GM21423 (cell line): ENCODE measurements at regions not wholly inside any gene's neighbourhood (a gene's known extent, or its start where the extent isn't known, plus 50 kb on each side); places are given as distances from the start of the nearest gene placed in this dataset.
A peak's percentile ranks its signal among the peaks of the same experiment; 100 is the strongest.
"Not testable (repeated sequence)": the region's sequence is repeated elsewhere in the genome, so short reads cannot be mapped to it uniquely, and the experiment has no call there.

Source experiments
- ATAC-seq: cut with Tn5 transposase; IDR thresholded peaks from one replicate; pipeline ENCODE4 v1.9.1; 2021; ENCODE audit warnings: mild to moderate bottlenecking, moderate library complexity; ENCODE audit not compliant: unreplicated experiment

DNA sequence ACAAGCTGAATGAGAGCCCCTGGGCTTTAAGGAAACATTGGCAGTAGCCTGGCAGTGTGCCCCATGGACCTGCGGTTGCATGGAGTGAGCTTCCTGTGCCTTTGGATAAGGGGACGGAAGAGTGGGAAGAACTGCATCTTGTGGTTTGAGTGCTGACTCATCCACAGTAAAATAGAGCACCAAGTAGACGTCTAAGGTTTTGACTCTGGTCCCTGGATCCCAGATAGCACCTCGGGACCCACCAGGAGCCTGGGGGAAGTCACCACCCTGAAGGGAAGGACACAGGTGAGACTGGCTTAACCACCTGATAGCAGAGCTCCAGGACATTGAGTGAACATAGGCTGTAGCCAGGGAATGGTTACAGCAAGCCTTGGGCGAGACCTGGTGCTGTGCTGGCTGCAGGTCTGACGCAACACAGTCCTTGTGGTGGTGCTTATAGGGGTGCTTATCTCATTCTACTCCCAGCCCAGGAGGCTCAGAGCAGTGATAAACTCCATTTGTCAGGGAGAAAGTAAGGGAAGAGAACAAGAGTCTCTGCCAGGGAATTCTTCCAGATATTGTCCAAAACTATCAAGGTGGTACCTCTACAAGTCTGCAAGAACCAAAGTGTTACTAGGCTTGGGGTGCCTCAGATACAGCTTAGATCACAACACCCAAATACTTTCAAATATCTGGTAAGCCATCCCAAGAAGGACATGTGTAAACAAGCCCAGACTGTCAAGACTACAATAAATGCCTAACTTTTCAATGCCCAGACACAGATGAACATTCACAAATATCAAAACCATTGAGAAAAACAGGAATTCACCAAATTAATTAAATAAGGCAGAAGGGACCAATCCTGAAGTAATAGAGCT is 123.6 kb upstream of the TET2 start:
- no peak for ATAC-seq

- no peak for ATAC-seq
Observed at GRCh38 chr4:105023668-105024055, 123.0 kb upstream of the TET2 start.

DNA sequence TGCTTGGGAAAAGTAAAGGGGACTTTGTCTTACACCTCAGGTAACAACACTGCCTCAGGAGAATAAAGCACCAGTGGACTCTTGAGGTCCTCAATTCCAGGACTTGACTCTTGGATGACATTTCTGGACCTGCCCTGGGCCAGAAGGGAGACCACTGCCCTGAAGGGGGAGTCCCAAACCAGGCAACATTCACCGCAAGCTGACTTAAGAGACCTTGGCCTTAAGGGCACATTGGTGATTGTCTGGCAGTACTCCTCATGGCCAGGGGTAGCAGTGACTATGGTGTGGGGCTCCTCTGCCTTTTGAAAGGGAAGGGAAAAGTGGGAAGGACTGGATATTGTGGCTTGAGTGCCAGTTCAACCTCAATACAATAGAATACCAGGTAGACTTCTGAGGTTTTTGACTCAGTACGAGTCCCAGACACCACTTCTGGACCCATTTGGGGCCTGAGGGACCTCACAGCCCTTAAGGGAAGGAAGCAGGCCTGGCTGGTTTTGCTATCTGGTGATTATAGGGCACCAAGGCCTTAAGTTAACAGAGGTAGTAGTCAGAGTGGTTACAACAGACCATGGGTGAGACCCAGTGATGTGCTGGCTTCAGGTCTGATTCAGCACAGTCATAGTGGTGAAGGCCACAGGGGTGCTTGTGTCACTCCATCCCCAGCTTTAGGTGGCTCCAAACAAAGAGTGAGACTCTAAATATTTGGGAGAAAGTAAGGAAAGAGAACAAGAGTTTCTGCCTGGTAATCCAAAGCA is 121.2 kb upstream of the TET2 start:
- no peak for ATAC-seq

- ATAC-seq, result no peak
Observed at GRCh38 chr4:105036991-105037390, 109.7 kb upstream of the TET2 start.

DNA sequence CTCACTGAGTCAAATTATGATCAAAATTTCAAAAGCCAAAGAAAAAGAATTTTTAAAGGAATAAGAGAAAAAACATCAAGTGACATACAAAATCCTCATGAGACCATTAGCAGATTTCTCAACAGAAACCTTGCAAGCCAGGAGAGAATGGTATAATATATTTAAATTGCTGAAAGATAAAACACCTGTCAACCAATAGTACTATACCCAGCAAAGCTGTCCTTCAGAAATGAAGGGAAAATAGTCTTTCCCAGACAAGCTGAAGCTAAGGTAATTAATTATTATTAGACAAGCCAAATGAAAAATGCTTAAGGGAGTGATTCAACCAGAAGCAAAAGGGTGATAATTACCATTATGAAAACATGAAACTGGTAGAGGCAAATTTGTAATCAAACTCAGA is 104.2 kb upstream of the TET2 start:
- ATAC-seq, result no peak

- no peak for ATAC-seq
Observed at GRCh38 chr4:105050896-105051295, 95.8 kb upstream of the TET2 start.

- peak; percentile 12 for ATAC-seq
Observed at GRCh38 chr4:105057370-105058105, 89.1 kb upstream of the TET2 start.

GRCh38 chr4:105058177-105058812 is 88.4 kb upstream of the TET2 start:
- ATAC-seq, result no peak

DNA sequence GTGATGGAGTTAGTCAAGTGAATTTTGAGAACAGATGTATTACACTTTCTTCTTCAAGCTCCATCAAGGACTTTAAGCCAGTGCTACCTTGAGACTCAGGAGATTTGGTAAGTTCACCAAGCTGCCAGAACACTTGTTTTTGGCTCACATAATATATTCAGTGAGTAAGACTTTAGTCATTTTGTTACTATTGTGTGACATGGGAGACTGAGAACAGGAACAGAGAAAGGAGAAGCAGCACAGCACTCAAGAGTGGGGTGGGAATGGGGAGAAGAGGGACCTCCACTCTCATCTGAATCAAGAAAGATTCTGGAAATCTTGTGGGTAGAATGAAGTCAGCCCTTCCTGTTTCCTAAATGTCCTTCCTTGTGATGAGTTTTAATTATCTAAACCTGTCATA is 87.3 kb upstream of the TET2 start:
- no peak for ATAC-seq

GRCh38 chr4:105060628-105061027 is 86.0 kb upstream of the TET2 start:
- ATAC-seq, result peak; percentile 91

GRCh38 chr4:105061136-105061696 is 85.5 kb upstream of the TET2 start:
- ATAC-seq, result peak; percentile 31

DNA sequence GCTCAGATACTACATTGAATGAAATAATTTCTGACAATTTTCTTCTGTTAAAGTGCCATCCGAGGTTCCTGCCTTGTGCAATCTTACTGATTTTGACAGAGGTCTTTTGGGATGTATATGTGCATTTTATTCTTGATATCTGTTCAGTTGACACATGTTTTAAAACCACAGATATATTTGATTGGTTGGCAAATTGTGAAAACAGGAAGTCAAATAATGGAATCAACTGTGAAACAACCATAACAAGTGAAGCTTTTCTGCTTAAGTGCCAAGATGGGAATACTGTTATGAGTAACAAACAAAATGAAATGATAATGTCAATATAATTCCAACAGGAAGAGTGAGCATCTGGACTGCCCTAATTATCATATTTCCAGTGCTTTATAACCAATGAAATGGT is 84.9 kb upstream of the TET2 start:
- no peak for ATAC-seq

GRCh38 chr4:105066401-105066800 is 80.3 kb upstream of the TET2 start:
- ATAC-seq, result no peak

DNA sequence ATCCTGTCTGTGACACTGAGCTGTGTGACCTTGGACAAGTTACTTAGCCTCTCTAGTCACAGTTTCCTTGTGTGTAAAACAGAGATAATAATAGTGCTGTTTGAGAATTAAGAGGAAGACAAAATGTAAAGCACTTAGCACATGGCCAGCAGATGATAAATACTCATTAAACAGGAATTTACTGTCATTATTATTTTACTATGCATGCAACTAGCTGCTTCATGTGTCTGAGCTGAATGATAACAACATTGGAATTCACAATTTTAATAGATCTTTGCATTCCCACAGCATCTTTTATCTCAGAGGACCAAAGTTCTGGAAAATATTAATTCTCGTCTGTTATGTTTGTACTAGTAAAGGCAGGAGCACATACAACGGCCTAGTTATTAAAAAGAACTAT is 79.2 kb upstream of the TET2 start:
- ATAC-seq, result no peak

DNA sequence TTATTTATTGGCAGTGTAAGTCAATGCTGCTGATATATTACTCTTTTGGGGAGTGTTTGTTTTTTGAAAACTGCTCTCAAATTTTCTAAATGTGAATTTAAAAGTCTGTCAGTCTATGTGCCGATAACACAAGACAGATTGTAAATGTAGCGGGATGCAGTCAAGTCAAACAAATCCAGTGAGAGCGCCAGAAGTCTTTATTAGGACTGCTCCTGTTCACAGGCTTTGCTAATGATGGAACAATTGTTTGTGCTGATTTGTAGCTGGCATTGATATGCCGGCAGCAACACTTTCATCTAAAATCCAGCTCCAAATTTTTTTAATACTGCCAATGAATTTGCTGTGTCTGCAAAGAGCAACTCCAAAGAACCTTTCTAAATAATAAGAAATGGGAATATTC is 78.7 kb upstream of the TET2 start:
- no peak for ATAC-seq

DNA sequence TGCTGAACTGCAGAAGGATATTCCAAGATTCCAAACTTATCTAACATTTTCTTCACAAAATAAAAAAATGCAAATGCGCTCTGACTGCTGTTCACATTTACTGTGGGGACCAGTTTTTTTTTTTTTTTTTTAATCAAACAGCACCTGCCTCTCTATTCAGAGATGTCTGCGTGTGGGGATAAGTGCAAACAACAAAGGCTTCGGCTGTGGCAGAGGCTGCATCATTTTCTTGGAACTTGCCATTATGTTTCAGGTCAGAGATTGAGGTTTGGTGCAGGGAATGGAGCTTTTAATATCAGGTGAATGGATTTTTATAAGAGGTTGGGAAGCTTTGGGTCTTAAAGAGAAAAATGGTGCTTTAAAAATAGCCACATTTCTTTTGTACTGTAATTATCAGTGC is 78.2 kb upstream of the TET2 start:
- no peak for ATAC-seq

- not testable (repeated sequence) for ATAC-seq
Observed at GRCh38 chr4:105072095-105072494, 74.6 kb upstream of the TET2 start.

- no peak for ATAC-seq
Observed at GRCh38 chr4:105074097-105074496, 72.6 kb upstream of the TET2 start.

DNA sequence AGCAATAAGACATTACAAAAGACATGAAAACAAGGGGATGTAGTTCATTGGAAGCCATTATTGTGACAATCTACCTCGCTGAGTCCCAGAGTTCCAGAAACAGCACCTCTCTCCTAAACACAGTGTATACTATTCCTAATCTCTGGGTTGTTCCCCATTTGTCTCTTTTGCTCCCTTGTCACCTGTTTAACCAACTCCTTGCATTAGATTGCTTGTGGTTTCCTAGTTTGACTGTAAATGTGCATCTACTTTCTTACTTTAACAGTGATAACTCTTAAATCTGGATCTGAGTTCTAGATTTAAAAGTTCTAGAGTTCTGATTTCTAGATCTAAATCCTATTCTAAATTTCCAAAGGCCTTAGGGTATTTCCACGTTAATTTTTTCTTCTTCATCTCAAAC is 71.6 kb upstream of the TET2 start:
- ATAC-seq, result no peak

DNA sequence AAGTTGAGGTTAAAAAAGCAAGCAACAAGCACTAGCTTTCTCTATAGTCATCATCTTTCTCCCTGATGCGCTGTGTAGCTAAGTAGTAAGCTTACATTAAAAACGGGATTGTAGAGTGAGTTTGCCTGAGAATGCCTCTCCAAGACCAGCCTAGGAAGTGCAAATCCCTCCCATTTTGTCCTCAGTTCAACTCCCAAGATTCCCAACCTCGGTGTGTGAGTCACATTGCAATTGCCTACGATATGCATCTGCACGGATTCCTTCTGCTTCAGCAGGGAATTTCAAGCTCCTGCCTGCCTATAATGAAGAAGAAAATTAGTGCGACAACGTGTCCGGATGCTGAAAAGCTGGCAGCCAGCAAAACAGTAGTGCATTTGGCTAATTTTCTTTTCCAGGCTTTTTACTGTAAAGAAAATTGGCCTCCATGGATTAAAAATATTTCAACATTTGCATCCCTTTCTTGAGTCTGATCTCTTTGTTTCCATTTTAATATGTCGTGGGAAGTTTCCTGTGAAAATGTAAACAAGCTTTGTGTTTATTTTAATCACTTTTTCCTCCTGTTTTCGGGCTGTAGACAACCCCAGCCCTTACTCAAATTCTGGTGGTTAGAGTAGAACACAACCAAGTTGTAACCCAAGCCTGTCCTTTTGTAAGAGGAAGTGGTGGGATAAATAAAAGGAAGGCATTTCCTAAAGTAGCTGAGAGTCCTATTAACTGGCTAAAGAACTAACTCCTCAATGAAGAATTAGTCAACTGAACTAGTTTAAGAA is 58.4 kb upstream of the TET2 start:
- ATAC-seq, result no peak
